Retinal pigment epithelial cell (primary cell): ENCODE measurements at regions not wholly inside any gene's neighbourhood (a gene's known extent, or its start where the extent isn't known, plus 50 kb on each side); places are given as distances from the start of the nearest gene placed in this dataset.

Experiments used
- DNase-seq: peaks from one replicate; pipeline ENCODE4 v3.0.0-alpha.2; 2010; ENCODE audit warnings: low read depth
- H3K4me3 ChIP-seq: 2 replicates; pipeline ENCODE4 v1.5.1; 2011; ENCODE audit warnings: mild to moderate bottlenecking, low read length, control low read depth, moderate library complexity
- TF ChIP-seq, protein P1 (sequence below): conservative IDR thresholded peaks from 2 replicates; pipeline ENCODE4 v1.5.1; 2011; ENCODE audit warnings: low read depth, low read length, control low read depth, inconsistent platforms

DNA sequence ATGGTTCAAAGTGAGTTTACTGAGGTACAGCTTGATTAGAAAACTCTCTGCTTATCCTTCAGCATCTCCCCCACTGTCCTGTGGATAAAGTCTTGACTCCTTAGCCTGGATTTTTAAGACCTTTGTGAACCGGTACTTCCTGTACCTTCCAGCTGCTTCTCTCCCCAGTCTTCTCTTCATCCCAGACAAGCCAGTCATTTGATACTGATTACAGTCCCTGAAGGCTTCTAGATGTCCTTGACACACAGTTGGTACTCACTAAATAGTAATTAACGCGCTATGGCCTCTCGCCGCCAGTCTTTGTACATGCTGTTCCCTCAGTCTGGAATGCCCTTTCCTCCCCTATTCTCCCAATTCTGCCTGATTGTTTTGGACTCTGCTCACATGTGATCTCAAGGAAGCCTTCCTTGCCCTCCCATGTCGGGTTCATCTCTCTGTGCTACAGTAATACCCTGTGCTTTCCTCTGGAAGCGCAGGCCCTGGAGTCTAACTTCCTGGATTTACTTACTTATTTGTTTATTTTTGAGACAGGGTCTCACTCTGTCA lies 50.6 kb upstream of the PTGR2 start:
- TF ChIP-seq, protein P1, sequence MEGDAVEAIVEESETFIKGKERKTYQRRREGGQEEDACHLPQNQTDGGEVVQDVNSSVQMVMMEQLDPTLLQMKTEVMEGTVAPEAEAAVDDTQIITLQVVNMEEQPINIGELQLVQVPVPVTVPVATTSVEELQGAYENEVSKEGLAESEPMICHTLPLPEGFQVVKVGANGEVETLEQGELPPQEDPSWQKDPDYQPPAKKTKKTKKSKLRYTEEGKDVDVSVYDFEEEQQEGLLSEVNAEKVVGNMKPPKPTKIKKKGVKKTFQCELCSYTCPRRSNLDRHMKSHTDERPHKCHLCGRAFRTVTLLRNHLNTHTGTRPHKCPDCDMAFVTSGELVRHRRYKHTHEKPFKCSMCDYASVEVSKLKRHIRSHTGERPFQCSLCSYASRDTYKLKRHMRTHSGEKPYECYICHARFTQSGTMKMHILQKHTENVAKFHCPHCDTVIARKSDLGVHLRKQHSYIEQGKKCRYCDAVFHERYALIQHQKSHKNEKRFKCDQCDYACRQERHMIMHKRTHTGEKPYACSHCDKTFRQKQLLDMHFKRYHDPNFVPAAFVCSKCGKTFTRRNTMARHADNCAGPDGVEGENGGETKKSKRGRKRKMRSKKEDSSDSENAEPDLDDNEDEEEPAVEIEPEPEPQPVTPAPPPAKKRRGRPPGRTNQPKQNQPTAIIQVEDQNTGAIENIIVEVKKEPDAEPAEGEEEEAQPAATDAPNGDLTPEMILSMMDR, result no peak
- H3K4me3 ChIP-seq, result no peak overlapping the region
- DNase-seq, result no peak

DNA sequence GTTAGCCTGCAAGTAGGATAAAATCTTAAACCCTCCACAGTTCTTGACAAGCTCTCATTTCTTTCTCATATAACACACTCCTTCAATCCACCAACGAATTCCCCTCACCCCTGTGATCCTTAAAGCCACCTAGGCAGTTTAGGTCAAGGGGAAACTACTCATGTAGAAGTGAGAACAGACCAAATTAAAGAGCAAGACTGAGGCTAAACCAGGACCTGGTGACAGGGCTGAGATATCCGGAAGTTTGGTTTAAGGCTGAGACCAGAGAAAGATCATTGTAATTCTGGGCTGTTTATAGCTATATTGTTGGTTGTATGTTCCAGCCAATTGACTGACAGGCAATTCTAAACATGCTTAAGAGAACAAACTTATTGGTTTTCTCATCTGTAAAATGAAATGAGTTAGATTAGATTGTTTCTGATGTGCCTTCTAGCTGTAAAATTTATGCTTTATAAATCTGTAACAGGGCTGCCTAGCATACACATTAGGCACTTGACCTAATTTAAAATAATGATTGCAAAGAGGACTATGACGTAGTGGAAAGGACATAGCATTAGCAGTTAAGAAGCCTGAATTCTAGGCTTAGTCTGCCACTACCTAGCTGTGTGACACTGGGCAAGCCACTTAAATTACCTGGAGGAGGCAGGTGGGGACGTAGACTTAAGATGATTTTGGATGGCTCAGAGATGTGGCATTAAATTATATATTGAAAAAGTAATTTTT lies 53.9 kb upstream of the PTGR2 start:
- TF ChIP-seq, protein P1, result no peak
- no peak overlapping the region for H3K4me3 ChIP-seq
- DNase-seq, result no peak

DNA sequence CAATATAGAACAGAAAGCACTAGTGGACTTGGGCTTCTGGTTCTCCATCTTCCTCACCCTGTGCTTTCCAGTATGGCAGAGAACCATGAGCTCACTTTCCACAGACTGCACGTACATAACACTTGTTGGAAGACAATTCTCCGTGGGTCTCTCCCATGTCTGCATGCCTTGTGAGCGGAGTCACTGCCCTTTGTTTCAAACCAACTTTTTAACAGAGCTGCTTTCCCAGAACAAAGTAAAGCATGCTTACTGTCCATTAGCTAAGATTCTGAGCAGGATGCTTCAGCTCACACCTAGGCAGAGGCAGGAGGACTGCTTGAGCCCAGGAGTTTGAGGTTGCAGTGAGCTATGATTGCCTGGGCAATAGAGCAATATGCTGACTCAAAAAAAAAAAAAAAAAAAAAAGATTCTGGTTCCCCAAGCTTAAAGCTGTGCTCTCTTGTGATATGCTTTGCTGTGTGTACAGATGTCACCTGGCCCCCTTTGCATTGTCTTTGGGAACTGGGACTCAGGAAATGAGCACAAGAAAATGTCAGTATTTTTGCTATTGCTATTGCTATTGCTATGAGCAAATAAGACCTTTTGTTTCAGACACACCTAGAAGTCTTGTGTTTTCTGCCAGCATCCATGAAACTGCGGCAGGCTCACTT lies 54.6 kb upstream of the PTGR2 start:
- no peak overlapping the region for H3K4me3 ChIP-seq
- no peak for DNase-seq
- TF ChIP-seq, protein P1, result no peak

DNA sequence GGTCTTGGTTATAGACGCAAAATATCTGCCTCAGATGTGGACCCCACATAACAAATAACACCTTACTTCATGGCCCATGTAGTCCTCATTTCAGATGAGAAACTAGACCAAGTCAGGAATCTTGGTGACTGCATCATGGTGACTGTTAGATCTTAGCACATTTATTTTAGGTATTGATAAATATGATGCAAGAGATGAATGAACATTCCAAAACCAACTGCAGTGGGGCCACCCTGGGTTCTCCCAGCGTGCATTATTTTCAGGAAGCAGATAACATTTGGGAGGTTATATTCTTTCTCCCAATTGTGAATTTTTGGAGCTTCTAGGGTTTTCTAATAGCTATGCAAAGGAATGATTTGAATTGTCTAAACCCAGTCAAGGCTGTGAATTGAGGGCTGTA lies 55.2 kb upstream of the PTGR2 start:
- H3K4me3 ChIP-seq, result no peak overlapping the region
- TF ChIP-seq, protein P1, result no peak
- no peak for DNase-seq

DNA sequence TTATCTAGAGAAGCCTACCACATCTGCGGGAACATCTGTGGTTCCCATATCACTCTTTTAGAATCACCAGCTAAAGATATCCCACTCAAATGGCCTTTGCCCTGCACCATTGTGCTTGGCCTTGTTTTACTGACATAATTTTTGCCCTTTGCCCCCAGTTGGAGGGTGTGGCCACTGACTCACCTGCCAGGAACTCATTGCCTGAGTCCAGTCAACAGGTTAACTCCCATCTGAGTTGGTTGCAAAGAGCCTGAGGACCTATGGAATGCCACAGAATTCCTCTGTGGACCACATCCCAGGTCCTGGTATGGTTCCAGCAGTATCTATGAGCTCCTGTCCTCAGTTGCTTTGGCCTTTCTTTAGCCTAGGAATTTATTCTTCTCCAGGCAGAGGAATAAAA lies 55.7 kb upstream of the PTGR2 start:
- DNase-seq, result no peak
- TF ChIP-seq, protein P1, result no peak
- no peak overlapping the region for H3K4me3 ChIP-seq

DNA sequence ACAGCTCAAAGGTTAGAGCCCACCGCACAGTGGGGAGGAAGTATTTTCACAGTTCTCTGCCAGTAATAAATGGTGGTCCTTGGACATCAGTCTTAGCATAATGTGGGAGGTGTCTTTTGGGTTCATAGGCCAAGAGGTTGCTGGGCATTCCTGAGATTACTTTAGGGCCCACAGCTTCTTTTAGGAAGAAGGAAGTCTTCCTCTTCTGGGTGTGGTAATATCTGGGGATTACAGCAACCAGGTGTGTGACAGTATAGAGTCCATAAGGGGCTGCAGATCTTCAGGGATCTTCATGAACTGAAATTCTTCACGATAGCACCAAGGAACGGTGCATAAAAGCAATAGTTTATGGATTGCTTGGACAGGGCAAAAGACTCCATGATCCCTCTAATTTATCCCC lies 56.2 kb upstream of the PTGR2 start:
- TF ChIP-seq, protein P1, result no peak
- DNase-seq, result no peak
- H3K4me3 ChIP-seq, result no peak overlapping the region

DNA sequence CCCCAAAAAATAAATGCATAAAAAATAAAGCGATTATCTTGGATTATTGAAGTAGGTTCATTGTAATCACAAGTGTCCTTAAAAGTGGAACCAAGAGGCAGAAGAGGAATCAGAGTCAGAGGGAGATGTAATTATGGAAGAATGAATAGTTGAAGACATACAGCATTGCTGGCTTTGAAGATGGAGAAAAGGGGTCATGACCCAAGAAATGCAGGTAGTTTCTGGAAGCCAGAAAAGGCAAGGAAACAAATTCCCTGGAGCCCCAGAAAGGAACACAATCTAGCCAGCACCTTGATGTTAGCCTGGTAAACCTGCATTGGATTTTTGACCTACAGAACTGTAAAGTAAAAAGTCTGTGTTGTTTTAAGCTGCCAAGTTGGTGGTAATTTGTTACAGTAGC lies 57.5 kb upstream of the PTGR2 start:
- TF ChIP-seq, protein P1, result no peak
- DNase-seq, result no peak
- H3K4me3 ChIP-seq, result no peak overlapping the region
